ENCODE measurements at regions not wholly inside any gene's neighbourhood (a gene's known extent, or its start where the extent isn't known, plus 50 kb on each side); places are given as distances from the start of the nearest gene placed in this dataset.

- peaks cover 17% of the 10 kb centered on the region for H3K27me3 ChIP-seq (ENCODE audit: control insufficient read depth, insufficient read depth, low read length)
- intact Hi-C loops (cut with micrococcal nuclease) (no loop called here), dilution Hi-C loops (cut with HindIII; ENCODE audit: low sequenced_read_pairs, unreplicated experiment) (no loop called here), in situ Hi-C loops (cut with MboI; ENCODE audit: low sequenced_read_pairs) (no loop called here)
- no peaks in the 10 kb centered on the region for H3K4me1 ChIP-seq (ENCODE audit: control insufficient read depth, insufficient read depth, low read length)
- ATAC-seq (ENCODE audit: low read depth) (no peak), DNase-seq (no peak)
- no TSS peak for BruUV-seq (replicated peaks)
- no peaks in the 10 kb centered on the region for H3K9me3 ChIP-seq (ENCODE audit: control insufficient read depth, insufficient read depth, low read length)
- H3K79me1 ChIP-seq (ENCODE audit: low read depth in 1 of 2, low read length in 2 of 2) = no peaks in the 10 kb centered on the region
- no peak overlapping the region for H2AK5ac ChIP-seq (ENCODE audit: low read depth, low read length)
- no peak overlapping the region for H3K56ac ChIP-seq (ENCODE audit: extremely low read depth, insufficient read depth, low read length)
- no peak overlapping the region for H3K9ac ChIP-seq (ENCODE audit: low read depth, low read length)
- H4K91ac ChIP-seq (ENCODE audit: insufficient read depth, low read depth, low read length) = no peak overlapping the region
- no peak overlapping the region for H4K8ac ChIP-seq (ENCODE audit: low read depth in 2 of 2, low read length in 2 of 2)
- no peaks in the 10 kb centered on the region for H3K9me1 ChIP-seq (ENCODE audit: insufficient read depth, low read length)
- CTCF ChIA-PET = no interaction called here
- H2AK9ac ChIP-seq (replicated peaks; ENCODE audit: low read depth, low read length, poor library complexity) = no peak overlapping the region
- no peak overlapping the region for H3K14ac ChIP-seq (replicated peaks; ENCODE audit: low read depth, low read length)
- no peak overlapping the region for H2BK15ac ChIP-seq (ENCODE audit: low read depth, low read length)
- no peak overlapping the region for H2BK5ac ChIP-seq (ENCODE audit: low read depth, low read length, poor library complexity, severe bottlenecking)
- H3K23ac ChIP-seq (ENCODE audit: low read depth, low read length) = no peak overlapping the region
- no peak overlapping the region for H3K27ac ChIP-seq (ENCODE audit: insufficient read depth, low read length)
- no CpG with 5 or more reads among the region's 1 CpG for WGBS, 2 experiments (ENCODE audit: extremely low coverage in 2 of 2, insufficient read length in 1 of 2)
- H2BK120ac ChIP-seq (ENCODE audit: low read depth, low read length) = no peak overlapping the region
- H2BK20ac ChIP-seq (ENCODE audit: low read depth, low read length) = no peak overlapping the region
- H3K18ac ChIP-seq (ENCODE audit: low read depth, low read length) = no peak overlapping the region
- H3K4ac ChIP-seq (ENCODE audit: low read depth, low read length) = no peak overlapping the region
- H2AFZ ChIP-seq (replicated peaks; ENCODE audit: low read length, poor library complexity) = no peak overlapping the region
- TF ChIP-seq NFE2L2 (IDR thresholded peaks at IDR 0.05; ENCODE audit: low read depth, low read length) (no peak), MAZ (IDR thresholded peaks at IDR 0.05; ENCODE audit: borderline replicate concordance, low read depth, low read length) (no peak), RCOR1 (IDR thresholded peaks at IDR 0.05; ENCODE audit: insufficient replicate concordance, low read length) (no peak), RFX5 (IDR thresholded peaks at IDR 0.05; ENCODE audit: low read depth, low read length) (no peak), POLR2A (IDR thresholded peaks at IDR 0.05; ENCODE audit: low read depth, low read length) (no peak), SMC3 (IDR thresholded peaks at IDR 0.05; ENCODE audit: low read depth, low read length) (no peak), CTCF (conservative IDR thresholded peaks at IDR 0.05; ENCODE audit: low read depth, low read length) (no peak), ELK1 (IDR thresholded peaks at IDR 0.05; ENCODE audit: borderline replicate concordance, low read depth, low read length) (no peak), FOS (IDR thresholded peaks at IDR 0.05; ENCODE audit: low read depth, low read length) (no peak)
- no peak overlapping the region for H3K4me2 ChIP-seq (ENCODE audit: low read depth, low read length)
- H3K4me3 ChIP-seq (ENCODE audit: insufficient read depth, low read depth, low read length) = no peak overlapping the region
- no peak overlapping the region for H4K5ac ChIP-seq (ENCODE audit: low read depth, low read length)
- H3K36me3 ChIP-seq (ENCODE audit: control insufficient read depth, insufficient read depth, low read length) = no peaks in the 10 kb centered on the region
- POLR2A ChIA-PET (ENCODE audit: unreplicated experiment) = no interaction called here
- no peaks in the 10 kb centered on the region for H4K20me1 ChIP-seq (ENCODE audit: insufficient read depth, low read length)
These were observed 71.7 kb upstream of the PELI2 start for GRCh38 chr14:56046546-56046945.
